Stimulated activated CD4-positive, alpha-beta T cell treated with anti-CD3 and anti-CD28 coated beads, Interleukin-15, amount 100 ng/mL, for 1 hour (primary cell): ENCODE measurements at regions not wholly inside any gene's neighbourhood (a gene's known extent, or its start where the extent isn't known, plus 50 kb on each side); places are given as distances from the start of the nearest gene placed in this dataset.
"Not testable (repeated sequence)": the region's sequence is repeated elsewhere in the genome, so short reads cannot be mapped to it uniquely, and the experiment has no call there.

Experiments used
- DNase-seq, 2 donors: peaks; one replicate each; pipeline ENCODE4 v3.0.0-alpha.2; 2020; ENCODE audit warnings: low read depth in 1 of 2, low spot score in 1 of 2

DNA sequence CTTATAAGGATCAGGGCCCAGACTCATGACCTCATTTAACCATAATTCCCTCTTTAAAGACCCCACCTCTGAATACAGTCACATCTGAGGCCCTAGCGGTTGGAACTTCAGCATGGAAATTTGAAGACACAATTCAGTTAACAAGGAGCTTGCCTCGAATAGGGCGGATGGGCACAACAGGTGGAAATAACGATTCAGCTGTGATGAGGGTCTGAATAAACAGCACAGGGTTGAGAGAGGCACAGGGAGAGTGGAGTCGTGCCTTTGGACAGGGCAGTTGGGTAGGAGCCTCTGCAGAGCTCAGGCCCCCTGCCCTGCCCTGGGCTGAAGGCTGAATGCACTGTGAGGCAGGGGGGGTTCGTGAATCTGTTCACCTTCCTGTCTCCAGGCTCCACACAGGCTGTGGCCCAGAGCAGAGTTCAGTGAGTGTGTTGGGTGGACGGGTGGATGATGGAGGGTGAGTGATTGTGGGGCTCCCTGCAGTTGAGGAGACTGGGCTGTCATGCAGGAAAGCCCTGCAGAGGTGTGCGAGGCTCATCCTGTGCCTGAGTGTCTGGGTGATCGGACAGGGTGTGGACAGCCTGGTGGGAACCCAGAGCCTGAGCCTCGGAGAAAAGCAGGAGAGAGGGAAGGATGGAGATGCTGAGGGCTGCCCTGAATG, 243.1 kb downstream of the FOXD2 start:
- DNase-seq, result no peak

DNA sequence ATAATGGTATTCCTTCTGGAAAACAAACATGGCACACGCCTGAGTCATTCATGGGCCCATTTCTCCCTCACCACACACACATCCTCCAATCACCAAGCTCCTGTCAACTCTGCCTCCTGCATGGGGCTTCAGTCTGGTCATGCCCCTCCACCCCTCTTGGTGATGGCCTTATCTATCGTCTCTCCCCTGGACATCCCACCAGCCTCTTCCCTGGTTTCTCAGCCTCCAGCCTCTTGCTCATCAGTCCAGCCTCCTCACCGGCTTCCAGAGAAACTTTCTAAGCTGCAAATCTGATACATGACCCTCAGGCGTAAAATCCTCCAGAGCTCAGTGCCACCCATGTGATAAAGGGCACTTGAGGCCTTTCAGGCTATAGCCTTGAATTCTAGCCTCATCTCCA, 243.9 kb downstream of the FOXD2 start:
- DNase-seq, result no peak

GRCh38 chr1:47682198-47682597, 244.4 kb downstream of the FOXD2 start:
- no peak for DNase-seq

DNA sequence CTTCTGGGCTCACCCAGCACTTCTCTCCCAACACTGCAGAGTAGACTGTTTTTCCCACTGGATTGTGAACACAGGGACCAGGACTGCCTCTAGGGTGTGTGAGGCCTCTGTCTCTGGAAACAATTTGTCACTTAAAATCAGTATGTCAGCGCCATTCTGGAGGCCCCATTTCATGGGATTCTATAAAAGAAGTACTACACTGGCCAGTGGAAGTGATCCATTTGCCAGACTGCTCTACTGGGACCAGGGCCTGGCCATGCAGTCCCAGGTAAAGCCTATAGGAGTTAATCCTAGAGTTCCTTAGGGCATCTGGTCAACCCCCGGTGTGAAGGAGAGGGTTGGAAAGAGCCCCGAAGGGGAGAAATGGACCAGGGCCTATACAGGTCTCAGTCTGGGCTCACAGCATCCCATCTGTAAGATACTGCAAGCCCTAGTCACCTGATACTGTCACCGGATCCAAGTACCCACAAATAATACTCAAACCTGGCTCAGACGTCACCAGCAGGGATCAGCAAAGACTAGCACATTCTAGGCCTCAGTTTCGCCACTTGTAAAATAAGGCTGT, 245.0 kb downstream of the FOXD2 start:
- no peak for DNase-seq

DNA sequence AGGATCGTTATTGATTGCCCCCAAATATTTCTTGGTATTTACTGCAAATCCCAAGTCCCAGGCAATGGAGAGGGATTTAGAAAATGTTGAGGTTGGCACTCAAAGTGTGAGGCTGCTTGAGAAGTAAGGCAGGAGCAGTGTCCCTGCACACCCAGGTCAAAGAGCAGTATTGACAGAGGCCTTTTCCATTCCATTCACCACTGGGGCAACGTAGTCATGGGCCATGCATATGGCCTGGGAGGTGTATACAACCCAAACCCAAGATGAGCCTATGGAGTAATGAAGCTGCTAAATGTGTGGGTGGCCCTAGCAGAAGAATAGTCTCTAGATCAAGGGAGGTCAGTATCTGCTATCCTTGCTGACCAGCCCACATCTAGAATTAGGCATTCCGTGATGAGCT, 245.6 kb downstream of the FOXD2 start:
- DNase-seq, result no peak

DNA sequence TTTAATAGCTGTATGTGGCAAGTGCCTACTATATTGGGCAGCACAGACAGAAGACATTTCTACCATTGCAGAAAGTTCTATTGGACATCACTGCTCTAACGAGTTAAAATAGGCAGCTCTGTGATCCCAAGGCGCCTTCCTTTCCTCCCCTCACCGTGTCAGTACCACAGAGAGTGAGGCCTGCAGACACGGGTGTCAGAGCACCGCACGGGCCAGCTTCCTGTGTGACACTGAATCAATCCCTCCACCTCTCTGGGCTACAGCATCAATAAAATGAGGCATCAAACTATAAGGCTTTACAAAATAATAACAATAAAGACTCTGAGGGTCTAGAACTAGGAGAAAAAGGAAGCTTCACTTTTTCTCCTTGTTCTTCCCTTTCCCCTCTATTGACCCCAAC, 246.7 kb downstream of the FOXD2 start:
- no peak for DNase-seq

- no peak for DNase-seq
Observed at GRCh38 chr1:47684964-47685762, 247.3 kb downstream of the FOXD2 start.

GRCh38 chr1:47685763-47686066, 247.9 kb downstream of the FOXD2 start:
- DNase-seq, result no peak

- DNase-seq, result no peak
Observed at GRCh38 chr1:47686731-47687630, 249.1 kb downstream of the FOXD2 start.

- no peak for DNase-seq
Observed at GRCh38 chr1:47687631-47688460, 250.0 kb downstream of the FOXD2 start.

GRCh38 chr1:47688461-47689296, 250.8 kb downstream of the FOXD2 start:
- no peak for DNase-seq

GRCh38 chr1:47689894-47690293, 252.1 kb downstream of the FOXD2 start:
- DNase-seq, result no peak

DNA sequence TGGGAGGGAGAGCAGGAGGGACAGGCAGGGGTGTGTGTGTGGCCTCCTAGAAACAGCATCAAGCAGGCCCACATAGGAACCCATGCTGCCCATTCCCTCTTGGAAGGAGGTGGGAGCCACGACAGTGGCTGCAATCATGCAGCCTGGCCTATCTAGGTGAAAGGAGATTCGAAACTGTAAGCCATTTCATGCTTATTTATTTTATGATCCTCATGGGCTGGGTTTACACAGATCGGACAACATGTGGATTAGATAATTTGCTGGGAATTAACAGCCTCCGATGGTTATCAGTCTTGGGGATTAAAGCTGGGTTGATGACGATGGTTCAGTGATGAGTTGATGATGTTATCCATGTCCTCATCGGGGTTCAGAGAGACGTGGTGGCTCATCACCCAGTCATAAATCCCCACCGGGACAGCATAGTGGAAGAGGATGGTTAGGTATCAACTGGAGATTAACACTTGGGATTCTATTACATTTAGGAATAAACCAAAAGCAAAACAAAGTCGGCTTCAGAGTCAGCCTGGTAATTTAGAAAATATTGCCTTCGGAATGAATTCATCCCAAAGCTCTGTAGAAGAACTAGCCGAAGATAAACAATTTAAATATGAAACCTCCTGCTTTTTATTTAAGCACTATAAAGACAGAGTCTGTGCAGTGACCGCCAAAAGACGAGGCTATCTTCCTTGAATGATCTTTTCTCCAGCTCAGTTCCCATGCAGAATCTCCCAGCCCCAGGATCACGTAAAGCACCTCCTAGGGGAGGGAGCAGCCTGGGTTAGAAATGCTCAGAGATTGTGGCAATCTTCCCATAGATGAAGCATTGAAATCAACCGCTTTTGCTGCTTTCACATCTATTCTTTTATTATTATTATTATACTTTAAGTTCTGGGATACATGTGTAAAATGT, 252.8 kb downstream of the FOXD2 start:
- no peak for DNase-seq

DNA sequence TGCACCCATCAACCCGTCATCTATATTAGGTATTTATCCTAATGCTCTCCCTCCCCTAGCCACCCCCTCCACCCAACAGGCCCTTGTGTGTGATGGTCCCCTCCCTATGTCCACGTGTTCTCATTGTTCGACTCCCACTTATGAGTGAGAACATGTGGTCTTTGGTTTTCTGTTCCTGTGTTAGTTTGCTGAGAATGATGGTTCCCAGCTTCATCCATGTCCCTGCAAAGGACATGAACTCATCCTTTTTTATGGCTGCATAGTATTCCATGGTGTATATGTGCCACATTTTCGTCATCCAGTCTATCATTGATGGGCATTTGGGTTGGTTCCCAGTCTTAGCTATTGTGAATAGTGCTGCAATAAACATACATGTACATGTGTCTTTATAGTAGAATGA, 253.4 kb downstream of the FOXD2 start:
- DNase-seq, result not testable (repeated sequence)

- DNase-seq, result no peak
Observed at GRCh38 chr1:47692196-47692595, 254.4 kb downstream of the FOXD2 start.

DNA sequence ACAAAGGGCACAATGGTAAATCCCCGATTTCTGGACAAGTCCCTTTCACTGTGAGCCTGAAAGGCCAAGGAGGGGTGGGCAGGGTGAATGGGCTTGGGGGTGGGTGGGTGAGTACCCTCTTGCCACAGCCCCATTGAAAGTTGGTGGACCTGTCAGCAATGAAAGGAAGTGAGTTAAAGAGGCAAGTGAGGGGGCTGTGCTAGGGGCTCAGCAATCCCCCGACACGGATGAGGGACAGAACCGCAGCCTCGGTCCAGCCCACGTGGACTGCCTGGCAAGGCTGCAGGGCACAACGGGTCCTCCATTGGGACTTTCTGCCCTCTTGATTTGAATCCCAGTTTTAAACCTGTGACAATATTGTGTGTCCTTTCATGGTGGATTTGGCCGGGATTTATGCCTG, 255.3 kb downstream of the FOXD2 start:
- no peak for DNase-seq

DNA sequence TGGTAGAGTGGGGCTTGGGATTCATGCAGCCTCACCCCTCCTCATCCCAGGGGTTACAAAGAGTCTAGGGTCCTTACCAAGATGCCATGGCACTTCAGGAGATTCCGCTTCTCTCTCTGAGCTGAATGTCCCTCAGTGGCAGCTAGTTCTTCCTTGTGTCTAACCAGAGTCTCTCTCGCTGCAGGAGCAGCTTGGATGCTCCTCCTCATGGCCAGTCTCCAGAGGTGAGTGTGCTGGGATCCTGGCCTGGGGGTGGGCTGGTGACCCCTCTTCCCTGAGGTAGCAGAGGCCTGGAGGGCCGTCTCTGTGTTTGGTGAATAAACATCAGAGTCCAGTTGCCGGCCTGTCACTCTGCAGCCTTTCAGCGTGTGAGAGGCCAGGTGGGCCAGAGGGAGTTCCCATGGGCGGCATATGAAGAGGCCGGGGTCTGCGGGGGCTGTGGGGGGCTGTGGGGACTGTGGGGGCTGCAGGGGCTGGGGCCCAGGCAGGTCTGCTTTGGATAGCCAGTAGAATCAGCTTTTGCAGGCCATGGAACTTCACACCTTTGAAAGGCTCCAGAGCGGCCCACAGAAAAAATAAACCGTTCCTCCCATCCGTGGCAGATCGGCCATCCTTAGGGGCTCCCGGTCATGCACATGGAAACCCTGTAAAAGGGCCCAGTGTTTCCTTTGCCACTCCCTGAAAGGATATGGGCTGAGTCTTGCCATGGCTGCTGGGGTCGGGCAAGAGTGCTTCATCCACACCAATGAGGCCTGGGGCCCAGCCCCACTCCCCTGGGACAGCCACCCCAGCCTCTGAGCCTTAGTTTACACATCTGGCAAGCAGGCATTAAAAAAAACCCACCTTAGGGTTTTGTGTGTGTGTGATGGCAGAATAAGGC, 256.4 kb downstream of the FOXD2 start:
- no peak for DNase-seq

- DNase-seq, result no peak
Observed at GRCh38 chr1:47696404-47696736, 258.5 kb downstream of the FOXD2 start.
